ENCODE measurements at regions not wholly inside any gene's neighbourhood (a gene's known extent, or its start where the extent isn't known, plus 50 kb on each side); places are given as distances from the start of the nearest gene placed in this dataset.
"Not testable (repeated sequence)": the region's sequence is repeated elsewhere in the genome, so short reads cannot be mapped to it uniquely, and the experiment has no call there.

DNA sequence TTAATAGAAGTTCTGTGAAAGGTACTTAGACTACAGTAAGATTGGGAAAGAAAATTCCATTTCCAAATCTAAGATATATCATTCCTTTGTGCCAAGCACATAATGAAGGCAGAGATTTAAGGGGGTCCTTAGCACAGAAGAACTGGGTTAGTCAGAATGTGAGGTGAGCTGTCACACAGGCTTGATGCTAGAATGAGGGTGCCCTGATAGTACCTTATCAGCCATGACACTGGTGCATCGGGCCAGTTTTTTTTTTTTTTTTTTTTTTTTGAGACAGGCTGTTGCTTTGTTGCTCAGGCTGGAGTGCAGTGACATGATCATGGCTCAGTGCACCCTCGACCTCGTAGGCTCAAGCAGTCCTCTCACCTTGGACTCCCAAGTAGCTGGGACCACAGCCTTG is 2169.6 kb upstream of the DEFB115 start:
- H3K27ac Mint-ChIP-seq, H3K27me3 Mint-ChIP-seq, H3K4me3 Mint-ChIP-seq, POLR2A ChIA-PET, H3K4me1 Mint-ChIP-seq, ATAC-seq, DNase-seq: not testable (repeated sequence)
- H3K36me3 Mint-ChIP-seq = peaks cover 0 to 27% (median 6%) of the 10 kb centered on the region in 3 donors
- H3K9me3 Mint-ChIP-seq = peaks cover 11 to 48% (median 30%) of the 10 kb centered on the region in 9 donors

DNA sequence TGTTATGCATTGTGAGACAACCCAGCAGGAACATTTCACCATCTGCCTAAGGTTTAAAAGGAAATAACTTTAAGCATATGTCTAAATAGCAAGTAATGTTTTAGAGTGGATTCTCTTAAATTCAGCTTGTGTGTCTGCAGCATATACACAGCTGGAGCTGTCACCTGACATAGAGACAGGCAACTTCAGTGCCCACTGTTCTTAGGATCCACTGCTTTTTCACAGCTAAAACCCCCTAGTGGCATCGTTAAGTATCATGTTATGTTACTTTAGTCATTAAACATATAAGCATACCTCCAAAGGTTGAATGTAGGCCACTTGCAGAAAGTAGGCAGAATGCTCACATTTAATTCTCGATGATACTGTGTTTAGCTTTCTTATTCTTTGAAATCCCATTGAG is 2169.0 kb upstream of the DEFB115 start:
- H3K4me3 Mint-ChIP-seq, ATAC-seq, POLR2A ChIA-PET, H3K27me3 Mint-ChIP-seq, DNase-seq, H3K27ac Mint-ChIP-seq, H3K4me1 Mint-ChIP-seq: not testable (repeated sequence)
- H3K36me3 Mint-ChIP-seq = peaks cover 0 to 27% (median 9%) of the 10 kb centered on the region in 3 donors
- peaks cover 11 to 47% (median 28%) of the 10 kb centered on the region in 9 donors for H3K9me3 Mint-ChIP-seq

DNA sequence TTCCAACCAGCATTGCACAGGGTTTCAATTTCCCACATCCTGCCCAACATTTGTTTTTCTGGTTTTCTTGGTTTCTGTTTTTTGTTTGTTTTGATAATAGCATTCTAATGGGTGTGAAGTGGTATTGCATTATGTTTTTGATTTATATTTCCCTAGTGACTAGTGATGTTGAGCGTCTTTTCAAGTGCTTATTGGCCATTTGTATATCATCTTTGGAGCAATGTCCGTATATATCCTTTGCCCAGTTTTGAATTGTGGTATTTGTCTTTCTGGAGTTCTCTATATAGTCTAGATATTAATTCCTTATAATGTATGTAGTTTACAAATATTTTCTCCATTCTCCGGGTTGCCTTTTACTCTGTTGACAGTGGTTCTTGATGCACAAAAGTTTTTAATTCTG is 2168.1 kb upstream of the DEFB115 start:
- Mint-ChIP-seq H3K9me3 (peaks cover 8 to 38% (median 23%) of the 10 kb centered on the region in 9 donors), H3K36me3 (peaks cover 0 to 22% (median 9%) of the 10 kb centered on the region in 3 donors)
- H3K27me3 Mint-ChIP-seq, POLR2A ChIA-PET, H3K27ac Mint-ChIP-seq, DNase-seq, H3K4me1 Mint-ChIP-seq, H3K4me3 Mint-ChIP-seq, ATAC-seq: not testable (repeated sequence)

- H3K4me3 Mint-ChIP-seq, H3K27me3 Mint-ChIP-seq, POLR2A ChIA-PET, H3K4me1 Mint-ChIP-seq, DNase-seq, H3K27ac Mint-ChIP-seq, ATAC-seq: not testable (repeated sequence)
- Mint-ChIP-seq H3K36me3 (peaks cover 0 to 19% (median 7%) of the 10 kb centered on the region in 3 donors), H3K9me3 (peaks cover 2 to 26% (median 16%) of the 10 kb centered on the region in 9 donors)
Observed at GRCh38 chr20:29093958-29094357, 2163.5 kb upstream of the DEFB115 start.

DNA sequence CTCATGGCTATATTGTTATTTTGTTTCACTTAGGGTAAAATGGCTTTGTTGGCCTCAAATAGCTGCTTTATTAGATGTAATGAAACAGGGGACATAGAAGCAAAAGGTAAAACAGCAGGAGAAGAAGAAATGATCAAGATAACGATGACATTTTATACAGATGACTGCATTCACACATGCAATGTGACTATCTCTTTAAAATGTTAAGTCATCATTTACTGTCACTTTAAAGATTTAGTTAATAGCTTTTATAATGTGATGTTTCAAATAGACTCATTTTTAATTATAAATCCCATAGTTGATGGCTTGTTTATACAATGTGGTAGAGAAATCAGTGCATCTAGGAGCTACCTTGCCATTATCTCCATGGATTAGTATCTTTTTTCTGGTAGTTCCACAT is 2160.8 kb upstream of the DEFB115 start:
- POLR2A ChIA-PET, DNase-seq, H3K27ac Mint-ChIP-seq, H3K4me1 Mint-ChIP-seq, H3K27me3 Mint-ChIP-seq, ATAC-seq, H3K4me3 Mint-ChIP-seq: not testable (repeated sequence)
- Mint-ChIP-seq H3K36me3 (peaks cover 0 to 30% (median 0%) of the 10 kb centered on the region in 3 donors), H3K9me3 (peaks cover 0 to 13% (median 7%) of the 10 kb centered on the region in 9 donors)

DNA sequence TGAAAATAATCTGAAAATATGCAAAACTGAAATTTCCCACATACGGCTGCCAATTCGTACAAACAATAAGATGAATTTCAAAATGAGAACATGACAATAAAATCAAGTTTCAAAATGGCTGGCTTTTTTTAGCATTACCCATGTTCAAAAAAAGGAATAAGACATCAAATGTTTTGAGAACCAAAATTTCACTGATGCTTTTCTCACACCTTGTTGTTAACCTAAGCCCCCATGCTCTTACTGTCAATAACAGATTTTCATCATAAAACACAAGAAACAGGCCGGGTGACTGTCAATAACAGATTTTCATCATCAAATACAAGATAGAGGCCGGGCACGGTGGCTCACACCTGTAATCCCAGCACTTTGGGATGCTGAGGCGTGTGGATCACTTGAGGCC is 2149.6 kb upstream of the DEFB115 start:
- H3K4me3 Mint-ChIP-seq, H3K27ac Mint-ChIP-seq, ATAC-seq, DNase-seq, H3K4me1 Mint-ChIP-seq, H3K27me3 Mint-ChIP-seq, POLR2A ChIA-PET: not testable (repeated sequence)
- Mint-ChIP-seq H3K36me3 (peaks cover 0 to 20% (median 5%) of the 10 kb centered on the region in 3 donors), H3K9me3 (peaks cover 11 to 55% (median 23%) of the 10 kb centered on the region in 9 donors)

- H3K27ac Mint-ChIP-seq, H3K4me3 Mint-ChIP-seq, POLR2A ChIA-PET, H3K27me3 Mint-ChIP-seq, H3K4me1 Mint-ChIP-seq, ATAC-seq, DNase-seq: not testable (repeated sequence)
- peaks cover 11 to 54% (median 31%) of the 10 kb centered on the region in 9 donors for H3K9me3 Mint-ChIP-seq
- peaks cover 0 to 11% (median 5%) of the 10 kb centered on the region in 3 donors for H3K36me3 Mint-ChIP-seq
Observed at GRCh38 chr20:29109386-29109785, 2148.1 kb upstream of the DEFB115 start.

DNA sequence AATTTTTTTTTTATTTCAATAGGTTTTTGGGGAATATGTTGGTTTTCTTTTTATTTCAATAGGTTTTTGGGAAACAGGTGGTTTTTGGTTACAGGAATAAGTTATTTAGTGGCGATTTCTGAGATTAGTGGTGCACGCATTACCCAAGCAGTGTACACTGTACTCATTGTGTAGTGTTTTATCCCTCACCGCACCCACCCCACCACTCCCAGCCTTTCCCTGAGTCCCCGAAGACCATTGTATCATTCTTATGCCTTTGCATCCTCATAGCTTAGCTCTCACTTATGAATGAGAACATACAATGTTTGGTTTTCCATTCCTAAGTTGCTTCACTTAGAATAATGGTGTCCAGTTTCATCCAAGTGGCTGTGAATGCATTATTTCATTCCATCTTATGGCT is 2142.4 kb upstream of the DEFB115 start:
- POLR2A ChIA-PET, H3K4me1 Mint-ChIP-seq, H3K4me3 Mint-ChIP-seq, H3K27me3 Mint-ChIP-seq, H3K27ac Mint-ChIP-seq, DNase-seq, ATAC-seq: not testable (repeated sequence)
- peaks cover 0 to 14% (median 5%) of the 10 kb centered on the region in 3 donors for H3K36me3 Mint-ChIP-seq
- H3K9me3 Mint-ChIP-seq = peaks cover 8 to 68% (median 28%) of the 10 kb centered on the region in 9 donors

GRCh38 chr20:29119141-29119540 is 2138.3 kb upstream of the DEFB115 start:
- no peaks in the 10 kb centered on the region for H3K27me3 Mint-ChIP-seq
- H3K27ac Mint-ChIP-seq = no peak overlapping the region
- H3K36me3 Mint-ChIP-seq = peaks cover 1 to 14% (median 13%) of the 10 kb centered on the region in 3 donors
- no peak for ATAC-seq
- no peaks in the 10 kb centered on the region for H3K4me1 Mint-ChIP-seq
- H3K4me3 Mint-ChIP-seq = no peak overlapping the region
- H3K9me3 Mint-ChIP-seq = peaks cover 9 to 68% (median 41%) of the 10 kb centered on the region in 9 donors
- POLR2A ChIA-PET = no interaction called here
- DNase-seq = no peak

DNA sequence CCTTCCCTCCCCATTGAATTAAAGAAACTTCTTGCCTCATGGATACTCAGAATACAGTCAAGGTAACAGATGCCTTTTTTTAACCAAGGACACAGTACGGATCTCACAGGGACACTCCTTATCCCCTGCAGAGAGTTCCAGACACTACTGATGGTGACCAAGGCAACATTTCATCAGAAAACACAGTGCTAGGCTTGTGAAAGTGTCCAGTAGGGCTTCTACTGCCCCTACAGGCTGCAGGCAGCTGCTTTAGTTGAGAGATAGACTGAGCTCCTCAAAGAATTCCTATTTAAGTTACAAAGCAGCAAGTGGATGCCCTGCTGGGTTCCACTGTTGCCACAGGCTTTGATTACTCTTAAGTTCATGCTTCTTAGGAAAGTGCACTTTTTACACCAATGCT is 2137.8 kb upstream of the DEFB115 start:
- DNase-seq, H3K4me1 Mint-ChIP-seq, H3K27me3 Mint-ChIP-seq, ATAC-seq, POLR2A ChIA-PET, H3K4me3 Mint-ChIP-seq, H3K27ac Mint-ChIP-seq: not testable (repeated sequence)
- peaks cover 9 to 69% (median 44%) of the 10 kb centered on the region in 9 donors for H3K9me3 Mint-ChIP-seq
- peaks cover 1 to 14% (median 13%) of the 10 kb centered on the region in 3 donors for H3K36me3 Mint-ChIP-seq

- H3K4me1 Mint-ChIP-seq, H3K27me3 Mint-ChIP-seq, H3K4me3 Mint-ChIP-seq, ATAC-seq, H3K27ac Mint-ChIP-seq, POLR2A ChIA-PET, DNase-seq: not testable (repeated sequence)
- Mint-ChIP-seq H3K9me3 (peaks cover 9 to 70% (median 46%) of the 10 kb centered on the region in 9 donors), H3K36me3 (peaks cover 1 to 14% (median 13%) of the 10 kb centered on the region in 3 donors)
Observed at GRCh38 chr20:29120088-29120487, 2137.4 kb upstream of the DEFB115 start.

DNA sequence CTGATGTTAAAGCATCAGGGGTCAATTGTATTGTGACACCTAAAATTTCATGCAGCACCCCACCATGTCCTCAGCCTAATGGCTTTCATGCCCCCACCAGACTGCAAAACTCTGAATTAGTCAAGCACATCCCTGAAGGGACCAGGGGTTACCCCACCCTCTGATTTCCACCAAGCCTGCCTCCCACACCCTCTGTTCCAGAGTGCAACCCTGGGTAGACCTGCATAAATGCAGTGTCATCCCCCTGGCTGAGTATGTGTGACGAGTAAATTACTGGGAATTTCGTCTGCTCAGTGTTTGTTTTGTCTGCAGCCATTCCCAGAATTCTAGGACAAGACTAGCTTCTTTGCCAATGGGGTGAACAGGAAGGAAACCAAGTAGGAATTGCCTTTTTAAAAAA is 2136.9 kb upstream of the DEFB115 start:
- H3K4me3 Mint-ChIP-seq, POLR2A ChIA-PET, ATAC-seq, DNase-seq, H3K27me3 Mint-ChIP-seq, H3K4me1 Mint-ChIP-seq, H3K27ac Mint-ChIP-seq: not testable (repeated sequence)
- H3K9me3 Mint-ChIP-seq = peaks cover 8 to 67% (median 43%) of the 10 kb centered on the region in 9 donors
- peaks cover 1 to 14% (median 13%) of the 10 kb centered on the region in 3 donors for H3K36me3 Mint-ChIP-seq

DNA sequence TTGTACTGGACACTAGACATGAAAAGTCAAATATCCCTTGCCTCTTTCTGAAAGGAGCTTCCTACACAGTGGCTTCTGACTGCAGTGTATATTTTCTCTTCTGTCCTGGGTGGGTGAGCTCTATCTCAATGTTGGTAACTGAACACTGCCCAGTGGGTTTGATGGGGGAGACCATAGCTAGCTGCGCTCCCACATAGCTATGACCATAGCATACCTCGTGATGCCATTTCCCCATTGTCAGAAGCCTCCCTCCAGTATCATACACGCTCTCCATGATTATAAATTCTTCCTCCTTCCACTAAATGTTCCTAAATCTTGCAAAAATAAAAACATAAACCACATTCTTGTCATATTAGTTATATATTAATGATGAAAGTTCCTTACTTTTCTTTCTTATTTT is 2134.7 kb upstream of the DEFB115 start:
- POLR2A ChIA-PET, H3K4me3 Mint-ChIP-seq: not testable (repeated sequence)
- H3K9me3 Mint-ChIP-seq = peaks cover 7 to 55% (median 33%) of the 10 kb centered on the region in 9 donors

GRCh38 chr20:29123861-29124260 is 2133.6 kb upstream of the DEFB115 start:
- POLR2A ChIA-PET = no interaction called here
- Mint-ChIP-seq H3K27ac (no peak overlapping the region), H3K9me3 (peaks cover 4 to 46% (median 25%) of the 10 kb centered on the region in 9 donors), H3K36me3 (peaks cover 1 to 13% (median 1%) of the 10 kb centered on the region in 3 donors), H3K27me3 (no peaks in the 10 kb centered on the region), H3K4me1 (no peaks in the 10 kb centered on the region), H3K4me3 (no peak overlapping the region)
- DNase-seq (no peak), ATAC-seq (no peak)

More for the DNA sequence above, 2134.7 kb upstream of the DEFB115 start:
- not testable (repeated sequence) for ATAC-seq, DNase-seq, H3K27me3 Mint-ChIP-seq, H3K27ac Mint-ChIP-seq, H3K4me1 Mint-ChIP-seq
- H3K36me3 Mint-ChIP-seq = peaks cover 1 to 13% (median 11%) of the 10 kb centered on the region in 3 donors
